ENCODE measurements at regions not wholly inside any gene's neighbourhood (a gene's known extent, or its start where the extent isn't known, plus 50 kb on each side); places are given as distances from the start of the nearest gene placed in this dataset.

DNA sequence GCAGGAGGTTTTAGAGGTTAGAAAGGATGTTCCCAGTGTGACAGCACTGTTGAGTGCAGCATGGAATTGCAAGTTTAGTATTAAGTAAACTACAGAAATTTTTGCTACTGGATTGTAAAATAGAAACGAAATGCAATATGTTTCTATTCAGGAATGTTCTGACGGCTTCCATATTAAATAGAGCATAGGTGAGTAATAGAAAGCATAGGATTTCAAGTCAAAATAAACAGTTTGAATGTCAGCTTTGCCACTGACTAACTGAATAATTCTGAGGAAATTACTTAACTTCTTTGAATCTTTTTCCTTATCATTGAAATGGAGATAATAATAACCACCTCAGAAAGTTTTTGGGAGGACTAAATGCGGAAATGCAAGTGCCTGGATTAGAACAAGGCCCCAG lies 331.9 kb upstream of the GK2 start:
- H4K20me1 ChIP-seq (ENCODE audit: insufficient read depth, low read length): no peaks in the 10 kb centered on the region
- no peak overlapping the region for H3K4me3 Mint-ChIP-seq (ENCODE audit: unreplicated experiment)
- no peak overlapping the region for H3K4me2 ChIP-seq (ENCODE audit: low read length)
- no peaks in the 10 kb centered on the region for H3K36me3 ChIP-seq (ENCODE audit: insufficient read depth, low read length)
- H3K4me3 ChIP-seq (ENCODE audit: insufficient read depth, low read depth, low read length): no peak overlapping the region
- H3K9me3 ChIP-seq (ENCODE audit: insufficient read depth, low read depth, low read length): no peaks in the 10 kb centered on the region
- TF ChIP-seq EZH2 (IDR thresholded peaks at IDR 0.05; ENCODE audit: insufficient read depth, low read length): no peak
- no peaks in the 10 kb centered on the region for H3K27me3 Mint-ChIP-seq (ENCODE audit: low read depth, unreplicated experiment)
- FAIRE-seq (no peak), DNase-seq (ENCODE audit: low read depth) (no peak)
- H2AFZ ChIP-seq (ENCODE audit: low read depth, low read length): no peak overlapping the region
- no peaks in the 10 kb centered on the region for H3K9me3 Mint-ChIP-seq (ENCODE audit: unreplicated experiment)
- no peak overlapping the region for H3K9ac ChIP-seq (ENCODE audit: low read length)
- H3K27ac Mint-ChIP-seq (ENCODE audit: unreplicated experiment): no peak overlapping the region
- H3K27ac ChIP-seq (ENCODE audit: low read depth, low read length): no peak overlapping the region
- no peaks in the 10 kb centered on the region for H3K79me2 ChIP-seq (ENCODE audit: insufficient read depth, low read length)
- H3K4me1 ChIP-seq (ENCODE audit: insufficient read depth, low read length): no peaks in the 10 kb centered on the region
- H3K27me3 ChIP-seq (ENCODE audit: insufficient read depth, low read length): no peaks in the 10 kb centered on the region
- no peaks in the 10 kb centered on the region for H3K36me3 Mint-ChIP-seq (ENCODE audit: low read depth, unreplicated experiment)
- no peaks in the 10 kb centered on the region for H3K4me1 Mint-ChIP-seq (ENCODE audit: low read depth, unreplicated experiment)

DNA sequence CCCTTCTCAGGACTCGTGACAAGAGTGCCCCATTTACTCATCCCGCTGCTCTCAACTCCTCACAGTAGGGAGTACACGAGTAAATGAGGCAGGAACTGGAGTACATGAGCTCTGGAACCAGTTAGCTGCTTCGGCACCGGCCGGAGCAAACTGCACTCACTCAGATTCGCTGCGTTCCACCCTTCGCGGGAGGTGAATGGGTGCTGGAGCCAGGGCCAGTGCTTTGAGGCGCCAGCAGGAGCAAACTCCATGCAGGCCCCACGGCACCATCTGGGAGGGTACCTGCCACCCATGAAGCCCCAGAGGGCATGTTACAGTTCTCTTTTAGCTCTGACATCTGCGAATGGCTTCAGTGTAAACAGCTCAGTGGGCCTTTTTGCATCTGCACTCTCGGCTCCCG lies 315.5 kb upstream of the GK2 start:
- Mint-ChIP-seq H3K4me1 (ENCODE audit: low read depth, unreplicated experiment) (no peaks in the 10 kb centered on the region), H3K27me3 (ENCODE audit: low read depth, unreplicated experiment) (no peaks in the 10 kb centered on the region), H3K9me3 (ENCODE audit: unreplicated experiment) (no peaks in the 10 kb centered on the region), H3K4me3 (ENCODE audit: unreplicated experiment) (no peak overlapping the region), H3K36me3 (ENCODE audit: low read depth, unreplicated experiment) (no peaks in the 10 kb centered on the region), H3K27ac (ENCODE audit: unreplicated experiment) (no peak overlapping the region)
- TF ChIP-seq EZH2 (IDR thresholded peaks at IDR 0.05; ENCODE audit: insufficient read depth, low read length) (no peak), CTCF (IDR thresholded peaks at IDR 0.05; ENCODE audit: insufficient read depth, low read depth, low read length) (no peak)
- Histone ChIP-seq H2AFZ (ENCODE audit: low read depth, low read length) (no peak overlapping the region), H3K79me2 (ENCODE audit: insufficient read depth, low read length) (no peaks in the 10 kb centered on the region), H3K9me3 (ENCODE audit: insufficient read depth, low read depth, low read length) (no peaks in the 10 kb centered on the region), H3K9ac (ENCODE audit: low read length) (no peak overlapping the region), H3K27me3 (ENCODE audit: insufficient read depth, low read length) (no peaks in the 10 kb centered on the region), H3K4me2 (ENCODE audit: low read length) (no peak overlapping the region), H3K27ac (ENCODE audit: low read depth, low read length) (no peak overlapping the region), H4K20me1 (ENCODE audit: insufficient read depth, low read length) (no peaks in the 10 kb centered on the region), H3K4me1 (ENCODE audit: insufficient read depth, low read length) (no peaks in the 10 kb centered on the region), H3K4me3 (ENCODE audit: insufficient read depth, low read depth, low read length) (no peak overlapping the region), H3K36me3 (ENCODE audit: insufficient read depth, low read length) (no peaks in the 10 kb centered on the region)
- DNase-seq (ENCODE audit: low read depth) (no peak), FAIRE-seq (no peak)

DNA sequence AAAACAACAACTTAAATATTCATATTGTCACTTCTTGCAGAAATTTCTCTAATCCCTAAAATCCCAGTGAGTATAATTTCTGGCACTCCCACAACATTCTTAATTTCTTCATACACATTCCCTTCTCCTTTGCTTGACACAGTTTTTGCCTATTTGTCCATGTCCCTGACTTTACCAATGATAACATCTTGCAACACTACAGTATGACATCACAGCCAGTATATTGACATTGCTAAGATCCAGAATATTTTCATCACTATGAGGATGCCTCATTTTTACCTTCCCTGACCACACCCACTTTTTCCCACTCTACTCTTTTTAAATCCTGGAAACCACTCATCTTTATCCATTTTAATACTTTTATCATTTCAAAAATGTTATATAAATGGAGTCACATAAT lies 292.3 kb upstream of the GK2 start:
- H4K20me1 ChIP-seq (ENCODE audit: insufficient read depth, low read length): no peaks in the 10 kb centered on the region
- H3K9ac ChIP-seq (ENCODE audit: low read length): no peak overlapping the region
- H3K4me1 ChIP-seq (ENCODE audit: insufficient read depth, low read length): no peaks in the 10 kb centered on the region
- H3K36me3 ChIP-seq (ENCODE audit: insufficient read depth, low read length): no peaks in the 10 kb centered on the region
- H3K4me1 Mint-ChIP-seq (ENCODE audit: low read depth, unreplicated experiment): no peaks in the 10 kb centered on the region
- H3K79me2 ChIP-seq (ENCODE audit: insufficient read depth, low read length): no peaks in the 10 kb centered on the region
- H3K4me3 Mint-ChIP-seq (ENCODE audit: unreplicated experiment): no peak overlapping the region
- H3K4me3 ChIP-seq (ENCODE audit: insufficient read depth, low read depth, low read length): no peak overlapping the region
- no peak overlapping the region for H3K27ac Mint-ChIP-seq (ENCODE audit: unreplicated experiment)
- FAIRE-seq (no peak), DNase-seq (ENCODE audit: low read depth) (no peak)
- no peaks in the 10 kb centered on the region for H3K27me3 ChIP-seq (ENCODE audit: insufficient read depth, low read length)
- TF ChIP-seq CTCF (IDR thresholded peaks at IDR 0.05; ENCODE audit: insufficient read depth, low read depth, low read length) (no peak), EZH2 (IDR thresholded peaks at IDR 0.05; ENCODE audit: insufficient read depth, low read length) (no peak)
- H3K4me2 ChIP-seq (ENCODE audit: low read length): no peak overlapping the region
- H3K9me3 ChIP-seq (ENCODE audit: insufficient read depth, low read depth, low read length): no peaks in the 10 kb centered on the region
- no peaks in the 10 kb centered on the region for H3K36me3 Mint-ChIP-seq (ENCODE audit: low read depth, unreplicated experiment)
- H3K27ac ChIP-seq (ENCODE audit: low read depth, low read length): no peak overlapping the region
- H2AFZ ChIP-seq (ENCODE audit: low read depth, low read length): no peak overlapping the region
- no peaks in the 10 kb centered on the region for H3K27me3 Mint-ChIP-seq (ENCODE audit: low read depth, unreplicated experiment)
- no peaks in the 10 kb centered on the region for H3K9me3 Mint-ChIP-seq (ENCODE audit: unreplicated experiment)

Data from astrocyte (in vitro differentiated cells and primary cell).